ENCODE measurements at regions not wholly inside any gene's neighbourhood (a gene's known extent, or its start where the extent isn't known, plus 50 kb on each side); places are given as distances from the start of the nearest gene placed in this dataset.

GRCh38 chr4:187777954-187778353, 217.6 kb upstream of the ZFP42 start:
- no peak for TF ChIP-seq CTCF (IDR thresholded peaks at IDR 0.05; ENCODE audit: low read depth, low read length)
- H3K4me3 ChIP-seq (ENCODE audit: low read depth, low read length): no peak overlapping the region
- DNase-seq (ENCODE audit: low read depth, low spot score): no peak
- in situ Hi-C loops (cut with HindIII; ENCODE audit: low sequenced_read_pairs): no loop called here

- in situ Hi-C loops (cut with HindIII; ENCODE audit: low sequenced_read_pairs): no loop called here
- DNase-seq (ENCODE audit: low read depth, low spot score): no peak
- TF ChIP-seq CTCF (IDR thresholded peaks at IDR 0.05; ENCODE audit: low read depth, low read length): no peak
- no peak overlapping the region for H3K4me3 ChIP-seq (ENCODE audit: low read depth, low read length)
Measured at GRCh38 chr4:187780070-187780469, 215.5 kb upstream of the ZFP42 start.

GRCh38 chr4:187782286-187782824, 213.2 kb upstream of the ZFP42 start:
- no peak overlapping the region for H3K4me3 ChIP-seq (ENCODE audit: low read depth, low read length)
- DNase-seq (ENCODE audit: low read depth, low spot score): no peak
- in situ Hi-C loops (cut with HindIII; ENCODE audit: low sequenced_read_pairs): no loop called here
- no peak for TF ChIP-seq CTCF (IDR thresholded peaks at IDR 0.05; ENCODE audit: low read depth, low read length)

GRCh38 chr4:187786190-187786589, 209.4 kb upstream of the ZFP42 start:
- in situ Hi-C loops (cut with HindIII; ENCODE audit: low sequenced_read_pairs): no loop called here
- DNase-seq (ENCODE audit: low read depth, low spot score): no peak
- no peak overlapping the region for H3K4me3 ChIP-seq (ENCODE audit: low read depth, low read length)
- no peak for TF ChIP-seq CTCF (IDR thresholded peaks at IDR 0.05; ENCODE audit: low read depth, low read length)

- no peak overlapping the region for H3K4me3 ChIP-seq (ENCODE audit: low read depth, low read length)
- TF ChIP-seq CTCF (IDR thresholded peaks at IDR 0.05; ENCODE audit: low read depth, low read length): no peak
- DNase-seq (ENCODE audit: low read depth, low spot score): no peak
- in situ Hi-C loops (cut with HindIII; ENCODE audit: low sequenced_read_pairs): no loop called here
Measured at GRCh38 chr4:187789078-187789477, 206.5 kb upstream of the ZFP42 start.

- TF ChIP-seq CTCF (IDR thresholded peaks at IDR 0.05; ENCODE audit: low read depth, low read length): no peak
- in situ Hi-C loops (cut with HindIII; ENCODE audit: low sequenced_read_pairs): no loop called here
- DNase-seq (ENCODE audit: low read depth, low spot score): no peak
- no peak overlapping the region for H3K4me3 ChIP-seq (ENCODE audit: low read depth, low read length)
Measured at GRCh38 chr4:187795737-187796136, 199.8 kb upstream of the ZFP42 start.

GRCh38 chr4:187798385-187798784, 197.2 kb upstream of the ZFP42 start:
- H3K4me3 ChIP-seq (ENCODE audit: low read depth, low read length): no peak overlapping the region
- DNase-seq (ENCODE audit: low read depth, low spot score): no peak
- in situ Hi-C loops (cut with HindIII; ENCODE audit: low sequenced_read_pairs): no loop called here
- no peak for TF ChIP-seq CTCF (IDR thresholded peaks at IDR 0.05; ENCODE audit: low read depth, low read length)

All from astrocyte of the spinal cord (primary cell).